H9 (cell line): ENCODE measurements at regions not wholly inside any gene's neighbourhood (a gene's known extent, or its start where the extent isn't known, plus 50 kb on each side); places are given as distances from the start of the nearest gene placed in this dataset.

Experiments used
- DNase-seq: peaks from one replicate; pipeline ENCODE4 v3.0.0-alpha.2; 2017
- H2AFZ ChIP-seq: one replicate; pipeline ENCODE4 v1.6.1; 2013; ENCODE audit warnings: mild to moderate bottlenecking, low read length, control low read depth, moderate library complexity
- H2AK5ac ChIP-seq: 2 replicates; pipeline ENCODE4 v1.6.1; 2013; ENCODE audit warnings: low read length, control low read depth, mixed read lengths; ENCODE audit not compliant: insufficient read length
- H2BK120ac ChIP-seq: one replicate; pipeline ENCODE4 v1.6.1; 2013; ENCODE audit warnings: low read depth, mild to moderate bottlenecking, low read length, control low read depth, inconsistent platforms; ENCODE audit not compliant: poor library complexity, severe bottlenecking
- H2BK12ac ChIP-seq: 2 replicates; pipeline ENCODE4 v1.6.1; 2013; ENCODE audit warnings: low read length, control low read depth, mixed read lengths, low read depth; ENCODE audit not compliant: insufficient read length
- H2BK15ac ChIP-seq: 2 replicates; pipeline ENCODE4 v1.6.1; 2013; ENCODE audit warnings: low read depth, low read length, control low read depth
- H2BK20ac ChIP-seq: one replicate; pipeline ENCODE4 v1.6.1; 2013; ENCODE audit warnings: low read depth, mild to moderate bottlenecking, low read length, control low read depth, inconsistent platforms; ENCODE audit not compliant: poor library complexity, severe bottlenecking
- H2BK5ac ChIP-seq: 2 replicates; pipeline ENCODE4 v1.6.1; 2013; ENCODE audit warnings: low read length, control low read depth, mixed read lengths; ENCODE audit not compliant: insufficient read length
- H3K14ac ChIP-seq: 2 replicates; pipeline ENCODE4 v1.6.1; 2013; ENCODE audit warnings: low read length, control low read depth; ENCODE audit not compliant: insufficient read depth
- H3K18ac ChIP-seq: 2 replicates; pipeline ENCODE4 v1.6.1; 2013; ENCODE audit warnings: low read depth, mild to moderate bottlenecking, mixed read lengths, low read length, control low read depth; ENCODE audit not compliant: insufficient read length
- H3K23ac ChIP-seq: 2 replicates; pipeline ENCODE4 v1.6.1; 2013; ENCODE audit warnings: low read length, control low read depth, mixed read lengths, low read depth; ENCODE audit not compliant: insufficient read length
- H3K23me2 ChIP-seq: 2 replicates; pipeline ENCODE4 v1.6.1; 2013; ENCODE audit warnings: low read depth, mild to moderate bottlenecking, mixed read lengths, low read length, control low read depth; ENCODE audit not compliant: insufficient read length, poor library complexity, severe bottlenecking
- H3K27ac ChIP-seq: 2 replicates; pipeline ENCODE4 v1.5.1; 2013; ENCODE audit warnings: low read length, control low read depth, mixed read lengths, low read depth; ENCODE audit not compliant: insufficient read length
- H3K27me3 ChIP-seq: 2 replicates; pipeline ENCODE4 v1.6.1; 2013; ENCODE audit warnings: low read length, control low read depth, inconsistent platforms; ENCODE audit not compliant: insufficient read depth
- H3K4ac ChIP-seq: 2 replicates; pipeline ENCODE4 v1.6.1; 2013; ENCODE audit warnings: low read depth, mild to moderate bottlenecking, control low read depth, inconsistent platforms, low read length, moderate library complexity
- H3K4me1 ChIP-seq: 2 replicates; pipeline ENCODE4 v1.6.1; 2013; ENCODE audit warnings: low read length, control low read depth, inconsistent platforms; ENCODE audit not compliant: insufficient read depth
- H3K4me2 ChIP-seq: 2 replicates; pipeline ENCODE4 v1.6.1; 2013; ENCODE audit warnings: low read length, control low read depth, mixed read lengths; ENCODE audit not compliant: insufficient read length, insufficient read depth
- H3K56ac ChIP-seq: 2 replicates; pipeline ENCODE4 v1.6.1; 2013; ENCODE audit warnings: low read depth, mild to moderate bottlenecking, mixed read lengths, low read length, control low read depth; ENCODE audit not compliant: insufficient read length
- H3K79me1 ChIP-seq: 2 replicates; pipeline ENCODE4 v1.6.1; 2013; ENCODE audit warnings: low read depth, mild to moderate bottlenecking, moderate library complexity, low read length, control low read depth, inconsistent platforms; ENCODE audit not compliant: insufficient read depth, poor library complexity, severe bottlenecking
- H3K79me2 ChIP-seq: 2 replicates; pipeline ENCODE4 v1.6.1; 2013; ENCODE audit warnings: low read length, control low read depth, inconsistent platforms; ENCODE audit not compliant: insufficient read depth
- H3K9ac ChIP-seq: 2 replicates; pipeline ENCODE4 v1.6.1; 2013; ENCODE audit warnings: low read length, control low read depth, mixed read lengths; ENCODE audit not compliant: insufficient read length; ENCODE audit errors: extremely low read depth
- H3K9me3 ChIP-seq: one replicate; pipeline ENCODE4 v1.6.1; 2013; ENCODE audit warnings: low read depth, low read length, inconsistent platforms; ENCODE audit not compliant: control insufficient read depth
- H3T11ph ChIP-seq: one replicate; pipeline ENCODE4 v1.6.1; 2013; ENCODE audit warnings: mild to moderate bottlenecking, low read length, control low read depth, inconsistent platforms
- H4K20me1 ChIP-seq: one replicate; pipeline ENCODE4 v1.6.1; 2013; ENCODE audit not compliant: control insufficient read depth, insufficient read length, insufficient read depth
- H4K5ac ChIP-seq: 2 replicates; pipeline ENCODE4 v1.6.1; 2013; ENCODE audit warnings: low read depth, mild to moderate bottlenecking, mixed read lengths, low read length, control low read depth; ENCODE audit not compliant: insufficient read length
- H4K8ac ChIP-seq: replicated peaks from 2 replicates; pipeline ENCODE4 v1.6.1; 2013; ENCODE audit warnings: low read length, control low read depth, mixed read lengths, low read depth; ENCODE audit not compliant: insufficient read length
- H4K91ac ChIP-seq: 2 replicates; pipeline ENCODE4 v1.6.1; 2013; ENCODE audit warnings: low read depth, mild to moderate bottlenecking, moderate library complexity, mixed read lengths, low read length, control low read depth; ENCODE audit not compliant: insufficient read length
- H3K27ac Mint-ChIP-seq, 3 experiments: 2 replicates in 2 of 3; 3 replicates in 1 of 3; pipeline ENCODE4 v1.8.0; 2020 to 2021; ENCODE audit warnings: mixed read lengths in 3 of 3, mild to moderate bottlenecking in 1 of 3, moderate library complexity in 1 of 3
- H3K27me3 Mint-ChIP-seq: 2 replicates; pipeline ENCODE4 v1.8.0; 2021; ENCODE audit warnings: low read depth, mild to moderate bottlenecking, moderate library complexity, mixed read lengths
- H3K36me3 Mint-ChIP-seq, 3 experiments: 2 replicates in 2 of 3; 3 replicates in 1 of 3; pipeline ENCODE4 v1.8.0; 2020 to 2021; ENCODE audit warnings: low read depth in 3 of 3, mixed read lengths in 3 of 3; ENCODE audit not compliant: insufficient read depth in 1 of 3
- H3K4me1 Mint-ChIP-seq, 2 experiments: 2 replicates each; pipeline ENCODE4 v1.8.0; 2020; ENCODE audit warnings: mixed read lengths in 2 of 2
- H3K4me3 Mint-ChIP-seq, 2 experiments: 2 replicates in 1 of 2; 3 replicates in 1 of 2; pipeline ENCODE4 v1.8.0; 2020 to 2021; ENCODE audit warnings: mild to moderate bottlenecking in 2 of 2, mixed read lengths in 2 of 2, moderate library complexity in 1 of 2
- H3K9me3 Mint-ChIP-seq, 2 experiments: 2 replicates in 1 of 2; 3 replicates in 1 of 2; pipeline ENCODE4 v1.8.0; 2020; ENCODE audit warnings: mild to moderate bottlenecking in 2 of 2, mixed read lengths in 2 of 2, moderate library complexity in 1 of 2
- CTCF ChIP-seq: fragments of 200-600 bp; sonication (generic); conservative IDR thresholded peaks from 3 replicates; pipeline ENCODE4 v1.8.0; 2021; ENCODE audit warnings: antibody characterized with exemption, mild to moderate bottlenecking
- WGBS: extraction: QIAGEN DNeasy Blood & Tissue Kit; methylation state at CpG from one replicate; pipeline ENCODE4 v1.1.7; 2013; ENCODE audit warnings: missing lambda C conversion rate, low lambda C conversion rate, mixed read lengths; ENCODE audit not compliant: insufficient read length; ENCODE audit errors: extremely low coverage; 5-methylcytosine and 5-hydroxymethylcytosine counted together

GRCh38 chr4:30525662-30526315, 194.4 kb upstream of the PCDH7 start:
- no peak overlapping the region for H2AK5ac ChIP-seq
- Mint-ChIP-seq H3K36me3 (peaks cover 12 to 23% (median 16%) of the 10 kb centered on the region in 3 experiments), H3K27ac (no peak overlapping the region), H3K4me1 (peaks cover 10 to 14% of the 10 kb centered on the region in 2 experiments), H3K27me3 (no peaks in the 10 kb centered on the region), H3K4me3 (no peak overlapping the region), H3K9me3 (peaks cover 21 to 25% of the 10 kb centered on the region in 2 experiments; a peak in 4 of 5 replicates)
- H2BK15ac ChIP-seq: no peak overlapping the region
- no peak overlapping the region for H2BK12ac ChIP-seq
- H4K91ac ChIP-seq: no peak overlapping the region
- no peaks in the 10 kb centered on the region for H3K27me3 ChIP-seq
- H3K18ac ChIP-seq: no peak overlapping the region
- H3T11ph ChIP-seq: no peak overlapping the region
- no peak overlapping the region for H2BK20ac ChIP-seq
- no peaks in the 10 kb centered on the region for H3K4me1 ChIP-seq
- no peak overlapping the region for H3K9ac ChIP-seq
- H3K79me1 ChIP-seq: no peaks in the 10 kb centered on the region
- H3K4me2 ChIP-seq: no peak overlapping the region
- TF ChIP-seq CTCF: peak; percentile 27; the same call in 1 of the 3 replicates
- no peak overlapping the region for H3K27ac ChIP-seq
- no peak overlapping the region for H2AFZ ChIP-seq
- H2BK5ac ChIP-seq: no peak overlapping the region
- WGBS: no CpG with 5 or more reads among the region's 5 CpGs
- H4K8ac ChIP-seq: no peak overlapping the region
- H2BK120ac ChIP-seq: no peak overlapping the region
- no peaks in the 10 kb centered on the region for H3K79me2 ChIP-seq
- no peak overlapping the region for H4K5ac ChIP-seq
- peak; percentile 32 for DNase-seq
- H3K23me2 ChIP-seq: no peaks in the 10 kb centered on the region
- no peak overlapping the region for H3K4ac ChIP-seq
- no peaks in the 10 kb centered on the region for H4K20me1 ChIP-seq
- no peak overlapping the region for H3K14ac ChIP-seq
- no peaks in the 10 kb centered on the region for H3K9me3 ChIP-seq
- no peak overlapping the region for H3K23ac ChIP-seq
- H3K56ac ChIP-seq: no peak overlapping the region
